ENCODE measurements at regions not wholly inside any gene's neighbourhood (a gene's known extent, or its start where the extent isn't known, plus 50 kb on each side); places are given as distances from the start of the nearest gene placed in this dataset.

GRCh38 chr2:65922794-65923193 is 490.4 kb upstream of the SPRED2 start:
- no peaks in the 10 kb centered on the region for H3K36me3 Mint-ChIP-seq (ENCODE audit: low read depth, unreplicated experiment)
- H3K9me3 ChIP-seq (ENCODE audit: insufficient read depth, low read depth, low read length): no peaks in the 10 kb centered on the region
- no peak overlapping the region for H3K27ac Mint-ChIP-seq (ENCODE audit: unreplicated experiment)
- no peak overlapping the region for H3K4me3 Mint-ChIP-seq (ENCODE audit: unreplicated experiment)
- no peaks in the 10 kb centered on the region for H4K20me1 ChIP-seq (ENCODE audit: insufficient read depth, low read length)
- H3K4me3 ChIP-seq (ENCODE audit: insufficient read depth, low read depth, low read length): no peak overlapping the region
- H3K27me3 ChIP-seq (ENCODE audit: insufficient read depth, low read length): no peaks in the 10 kb centered on the region
- FAIRE-seq: no peak
- DNase-seq (ENCODE audit: low read depth): no peak
- H3K27me3 Mint-ChIP-seq (ENCODE audit: low read depth, unreplicated experiment): peaks cover 15% of the 10 kb centered on the region
- H3K36me3 ChIP-seq (ENCODE audit: insufficient read depth, low read length): no peaks in the 10 kb centered on the region
- H3K27ac ChIP-seq (ENCODE audit: low read depth, low read length): no peak overlapping the region
- no peaks in the 10 kb centered on the region for H3K4me1 ChIP-seq (ENCODE audit: insufficient read depth, low read length)
- no peaks in the 10 kb centered on the region for H3K79me2 ChIP-seq (ENCODE audit: insufficient read depth, low read length)
- no peak overlapping the region for H3K4me2 ChIP-seq (ENCODE audit: low read length)
- H2AFZ ChIP-seq (ENCODE audit: low read depth, low read length): no peak overlapping the region
- H3K9ac ChIP-seq (ENCODE audit: low read length): no peak overlapping the region
- no peaks in the 10 kb centered on the region for H3K4me1 Mint-ChIP-seq (ENCODE audit: low read depth, unreplicated experiment)
- H3K9me3 Mint-ChIP-seq (ENCODE audit: unreplicated experiment): no peaks in the 10 kb centered on the region
- TF ChIP-seq EZH2 (IDR thresholded peaks at IDR 0.05; ENCODE audit: insufficient read depth, low read length) (no peak), CTCF (IDR thresholded peaks at IDR 0.05; ENCODE audit: insufficient read depth, low read depth, low read length) (no peak)

- no peaks in the 10 kb centered on the region for H3K9me3 ChIP-seq (ENCODE audit: insufficient read depth, low read depth, low read length)
- no peak overlapping the region for H2AFZ ChIP-seq (ENCODE audit: low read depth, low read length)
- no peak overlapping the region for H3K4me2 ChIP-seq (ENCODE audit: low read length)
- no peaks in the 10 kb centered on the region for H3K9me3 Mint-ChIP-seq (ENCODE audit: unreplicated experiment)
- no peaks in the 10 kb centered on the region for H3K4me1 Mint-ChIP-seq (ENCODE audit: low read depth, unreplicated experiment)
- H3K27me3 ChIP-seq (ENCODE audit: insufficient read depth, low read length): no peaks in the 10 kb centered on the region
- H3K36me3 Mint-ChIP-seq (ENCODE audit: low read depth, unreplicated experiment): no peaks in the 10 kb centered on the region
- no peak overlapping the region for H3K4me3 Mint-ChIP-seq (ENCODE audit: unreplicated experiment)
- H3K27me3 Mint-ChIP-seq (ENCODE audit: low read depth, unreplicated experiment): peaks cover 15% of the 10 kb centered on the region
- no peak for DNase-seq (ENCODE audit: low read depth)
- H3K4me1 ChIP-seq (ENCODE audit: insufficient read depth, low read length): no peaks in the 10 kb centered on the region
- no peaks in the 10 kb centered on the region for H3K36me3 ChIP-seq (ENCODE audit: insufficient read depth, low read length)
- H4K20me1 ChIP-seq (ENCODE audit: insufficient read depth, low read length): no peaks in the 10 kb centered on the region
- no peak overlapping the region for H3K27ac Mint-ChIP-seq (ENCODE audit: unreplicated experiment)
- no peak overlapping the region for H3K27ac ChIP-seq (ENCODE audit: low read depth, low read length)
- TF ChIP-seq EZH2 (IDR thresholded peaks at IDR 0.05; ENCODE audit: insufficient read depth, low read length): no peak
- no peak for TF ChIP-seq CTCF (IDR thresholded peaks at IDR 0.05; ENCODE audit: insufficient read depth, low read depth, low read length)
- no peak for FAIRE-seq
- H3K79me2 ChIP-seq (ENCODE audit: insufficient read depth, low read length): no peaks in the 10 kb centered on the region
- H3K4me3 ChIP-seq (ENCODE audit: insufficient read depth, low read depth, low read length): no peak overlapping the region
- H3K9ac ChIP-seq (ENCODE audit: low read length): no peak overlapping the region
These were observed 489.6 kb upstream of the SPRED2 start for GRCh38 chr2:65922030-65922429.

GRCh38 chr2:65921116-65921515 is 488.7 kb upstream of the SPRED2 start:
- no peak overlapping the region for H2AFZ ChIP-seq (ENCODE audit: low read depth, low read length)
- Mint-ChIP-seq H3K9me3 (ENCODE audit: unreplicated experiment) (no peaks in the 10 kb centered on the region), H3K27ac (ENCODE audit: unreplicated experiment) (no peak overlapping the region), H3K4me1 (ENCODE audit: low read depth, unreplicated experiment) (no peaks in the 10 kb centered on the region), H3K4me3 (ENCODE audit: unreplicated experiment) (no peak overlapping the region), H3K27me3 (ENCODE audit: low read depth, unreplicated experiment) (peaks cover 15% of the 10 kb centered on the region), H3K36me3 (ENCODE audit: low read depth, unreplicated experiment) (no peaks in the 10 kb centered on the region)
- TF ChIP-seq CTCF (IDR thresholded peaks at IDR 0.05; ENCODE audit: insufficient read depth, low read depth, low read length) (no peak), EZH2 (IDR thresholded peaks at IDR 0.05; ENCODE audit: insufficient read depth, low read length) (no peak)
- H3K4me3 ChIP-seq (ENCODE audit: insufficient read depth, low read depth, low read length): no peak overlapping the region
- no peaks in the 10 kb centered on the region for H3K36me3 ChIP-seq (ENCODE audit: insufficient read depth, low read length)
- H3K4me1 ChIP-seq (ENCODE audit: insufficient read depth, low read length): no peaks in the 10 kb centered on the region
- no peaks in the 10 kb centered on the region for H4K20me1 ChIP-seq (ENCODE audit: insufficient read depth, low read length)
- H3K9ac ChIP-seq (ENCODE audit: low read length): no peak overlapping the region
- no peaks in the 10 kb centered on the region for H3K9me3 ChIP-seq (ENCODE audit: insufficient read depth, low read depth, low read length)
- H3K27me3 ChIP-seq (ENCODE audit: insufficient read depth, low read length): no peaks in the 10 kb centered on the region
- H3K27ac ChIP-seq (ENCODE audit: low read depth, low read length): no peak overlapping the region
- FAIRE-seq: no peak
- DNase-seq (ENCODE audit: low read depth): no peak
- no peaks in the 10 kb centered on the region for H3K79me2 ChIP-seq (ENCODE audit: insufficient read depth, low read length)
- no peak overlapping the region for H3K4me2 ChIP-seq (ENCODE audit: low read length)
